ENCODE measurements at regions not wholly inside any gene's neighbourhood (a gene's known extent, or its start where the extent isn't known, plus 50 kb on each side); places are given as distances from the start of the nearest gene placed in this dataset.

- no peak for DNase-seq
- WGBS, 2 donors: 57 to 63% methylated on average over 2 of the region's 2 CpGs
Measured at GRCh38 chr1:88210103-88210787, 473.8 kb upstream of the PKN2 start.

DNA sequence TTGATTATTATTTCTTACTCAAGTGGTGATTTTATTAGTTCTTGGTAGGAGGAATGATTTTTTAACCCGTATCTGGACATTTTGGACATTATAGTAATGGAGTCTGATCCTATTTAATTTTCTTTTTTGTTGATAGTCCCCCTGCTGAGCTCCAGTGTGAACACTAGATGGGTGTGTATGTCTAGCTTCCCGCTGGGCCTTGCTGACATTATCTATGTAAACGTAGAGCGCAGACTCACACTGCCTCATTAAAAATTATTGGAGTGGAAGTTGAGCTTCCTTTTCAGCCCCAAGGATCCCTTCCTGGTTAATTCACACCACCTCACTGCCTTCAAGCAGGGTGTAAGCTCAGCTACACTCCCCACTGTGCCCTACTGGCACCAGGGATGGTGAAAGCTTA is 467.6 kb upstream of the PKN2 start:
- WGBS, 2 donors: 72 to 87% methylated on average over 4 of the region's 4 CpGs
- Histone ChIP-seq H3K9me3 (no peaks in the 10 kb centered on the region), H3K4me3 (no peak overlapping the region), H3K27ac (no peak overlapping the region), H3K27me3 (no peaks in the 10 kb centered on the region), H3K4me1 (no peaks in the 10 kb centered on the region), H3K36me3 (no peaks in the 10 kb centered on the region)
- no peak for TF ChIP-seq POLR2A (IDR thresholded peaks at IDR 0.05)
- TF ChIP-seq, protein P1, sequence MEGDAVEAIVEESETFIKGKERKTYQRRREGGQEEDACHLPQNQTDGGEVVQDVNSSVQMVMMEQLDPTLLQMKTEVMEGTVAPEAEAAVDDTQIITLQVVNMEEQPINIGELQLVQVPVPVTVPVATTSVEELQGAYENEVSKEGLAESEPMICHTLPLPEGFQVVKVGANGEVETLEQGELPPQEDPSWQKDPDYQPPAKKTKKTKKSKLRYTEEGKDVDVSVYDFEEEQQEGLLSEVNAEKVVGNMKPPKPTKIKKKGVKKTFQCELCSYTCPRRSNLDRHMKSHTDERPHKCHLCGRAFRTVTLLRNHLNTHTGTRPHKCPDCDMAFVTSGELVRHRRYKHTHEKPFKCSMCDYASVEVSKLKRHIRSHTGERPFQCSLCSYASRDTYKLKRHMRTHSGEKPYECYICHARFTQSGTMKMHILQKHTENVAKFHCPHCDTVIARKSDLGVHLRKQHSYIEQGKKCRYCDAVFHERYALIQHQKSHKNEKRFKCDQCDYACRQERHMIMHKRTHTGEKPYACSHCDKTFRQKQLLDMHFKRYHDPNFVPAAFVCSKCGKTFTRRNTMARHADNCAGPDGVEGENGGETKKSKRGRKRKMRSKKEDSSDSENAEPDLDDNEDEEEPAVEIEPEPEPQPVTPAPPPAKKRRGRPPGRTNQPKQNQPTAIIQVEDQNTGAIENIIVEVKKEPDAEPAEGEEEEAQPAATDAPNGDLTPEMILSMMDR (IDR thresholded peaks at IDR 0.05): no peak
- DNase-seq: no peak
- intact Hi-C loops (cut with DNase I): no loop called here

More at GRCh38 chr1:88210103-88210787, 473.8 kb upstream of the PKN2 start:
- Histone ChIP-seq H3K9me3 (no peaks in the 10 kb centered on the region), H3K27me3 (no peaks in the 10 kb centered on the region), H3K27ac (no peak overlapping the region), H3K4me1 (no peaks in the 10 kb centered on the region), H3K36me3 (no peaks in the 10 kb centered on the region), H3K4me3 (no peak overlapping the region)
- TF ChIP-seq, protein P1 (IDR thresholded peaks at IDR 0.05): no peak
- no peak for TF ChIP-seq POLR2A (IDR thresholded peaks at IDR 0.05)
- intact Hi-C loops (cut with DNase I): no loop called here

GRCh38 chr1:88217386-88217785 is 466.7 kb upstream of the PKN2 start:
- 80 to 88% methylated on average over 2 of the region's 2 CpGs for WGBS, 2 donors
- intact Hi-C loops (cut with DNase I): no loop called here

DNA sequence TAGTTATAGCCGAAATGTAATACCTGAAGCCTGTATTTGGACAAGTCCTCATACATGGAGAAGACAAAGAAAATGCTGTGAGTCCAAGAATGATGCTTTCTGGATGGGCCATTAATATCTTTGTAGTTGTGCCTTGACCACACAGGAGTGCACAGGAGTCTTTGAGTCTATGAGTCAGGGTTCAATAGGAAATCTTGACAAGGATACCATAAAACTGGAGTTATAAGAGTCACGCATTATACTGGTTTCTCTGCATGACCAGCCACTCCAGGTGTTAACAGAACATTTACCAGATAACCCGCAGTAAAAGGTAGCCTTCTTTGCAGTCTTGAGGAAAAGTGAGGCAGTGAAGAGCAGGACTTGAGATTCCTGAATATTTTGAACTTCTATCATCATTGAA is 464.6 kb upstream of the PKN2 start:
- WGBS, 2 donors: 90 to 94% methylated on average over 3 of the region's 3 CpGs
- H3K27ac ChIP-seq: no peak overlapping the region
- intact Hi-C loops (cut with DNase I): no loop called here
- H3K9me3 ChIP-seq: no peaks in the 10 kb centered on the region
- no peaks in the 10 kb centered on the region for H3K36me3 ChIP-seq
- no peaks in the 10 kb centered on the region for H3K4me1 ChIP-seq
- no peaks in the 10 kb centered on the region for H3K27me3 ChIP-seq
- DNase-seq: no peak
- no peak for TF ChIP-seq POLR2A (IDR thresholded peaks at IDR 0.05)
- TF ChIP-seq, protein P1 (IDR thresholded peaks at IDR 0.05): no peak
- H3K4me3 ChIP-seq: no peak overlapping the region

More at GRCh38 chr1:88217386-88217785, 466.7 kb upstream of the PKN2 start:
- H3K9me3 ChIP-seq: no peaks in the 10 kb centered on the region
- H3K36me3 ChIP-seq: no peaks in the 10 kb centered on the region
- no peak overlapping the region for H3K27ac ChIP-seq
- no peak overlapping the region for H3K4me3 ChIP-seq
- no peaks in the 10 kb centered on the region for H3K27me3 ChIP-seq
- DNase-seq: no peak
- TF ChIP-seq, protein P1 (IDR thresholded peaks at IDR 0.05): no peak
- no peak for TF ChIP-seq POLR2A (IDR thresholded peaks at IDR 0.05)
- H3K4me1 ChIP-seq: no peaks in the 10 kb centered on the region

- 57 to 62% methylated on average over 2 of the region's 2 CpGs for WGBS, 2 donors
- TF ChIP-seq, protein P1 (IDR thresholded peaks at IDR 0.05): no peak
- TF ChIP-seq POLR2A (IDR thresholded peaks at IDR 0.05): no peak
- Histone ChIP-seq H3K27ac (no peak overlapping the region), H3K36me3 (no peaks in the 10 kb centered on the region), H3K9me3 (no peaks in the 10 kb centered on the region), H3K4me3 (no peak overlapping the region), H3K4me1 (no peaks in the 10 kb centered on the region), H3K27me3 (no peaks in the 10 kb centered on the region)
- no peak for DNase-seq
- intact Hi-C loops (cut with DNase I): no loop called here
Measured at GRCh38 chr1:88221411-88221810, 462.7 kb upstream of the PKN2 start.
